Ovary (tissue), 7 donors: ENCODE measurements at regions not wholly inside any gene's neighbourhood (a gene's known extent, or its start where the extent isn't known, plus 50 kb on each side); places are given as distances from the start of the nearest gene placed in this dataset.

Experiments
- DNase-seq, 5 donors: peaks; one replicate each; pipeline ENCODE4 v3.0.0-alpha.2; 2019 to 2020
- H3K27ac ChIP-seq, 2 donors: fragments of 200-600 bp; one replicate each; pipeline versions ENCODE4 v1.5.1 to v1.8.0; 2019 to 2022
- H3K27me3 ChIP-seq: fragments of 200-600 bp; one replicate; pipeline ENCODE4 v1.8.0; 2022
- H3K36me3 ChIP-seq: fragments of 200-600 bp; sonication (generic); one replicate; pipeline ENCODE4 v1.5.1; 2019
- H3K4me1 ChIP-seq: one replicate; pipeline ENCODE4 v1.8.1; 2013; ENCODE audit warnings: mild to moderate bottlenecking, moderate library complexity; ENCODE audit not compliant: insufficient read depth
- H3K4me3 ChIP-seq: fragments of 200-600 bp; sonication (generic); one replicate; pipeline ENCODE4 v1.5.1; 2017
- H3K9me3 ChIP-seq, 2 donors: fragments of 200-600 bp in 1 of 2; sonication (generic) in 1 of 2; one replicate each; pipeline versions ENCODE4 v1.5.1 to v1.8.1; 2013 to 2019; ENCODE audit warnings: mild to moderate bottlenecking in 1 of 2, moderate library complexity in 1 of 2
- CTCF ChIP-seq, 3 donors: fragments of 450-650 bp in 2 of 3; fragments of 200-600 bp in 1 of 3; IDR thresholded peaks; one replicate each; pipeline versions ENCODE4 v1.5.1 to v1.8.0; 2016 to 2022; ENCODE audit warnings: antibody characterized with exemption in 3 of 3, mild to moderate bottlenecking in 1 of 3
- EP300 ChIP-seq: sonication (generic); formaldehyde crosslinking; IDR thresholded peaks from one replicate; pipeline ENCODE4 v1.6.1; 2017; ENCODE audit warnings: antibody characterized with exemption
- POLR2A ChIP-seq: fragments of 450-650 bp; IDR thresholded peaks from one replicate; pipeline ENCODE4 v1.6.1; 2017; ENCODE audit warnings: antibody characterized with exemption, mild to moderate bottlenecking, moderate library complexity
- WGBS, 3 donors: extraction: QIAGEN DNeasy Blood & Tissue Kit in 1 of 3; methylation state at CpG; one replicate each; pipeline versions ENCODE4 v1.1.5 to v1.1.7; 2013 to 2017; 5-methylcytosine and 5-hydroxymethylcytosine counted together
- intact Hi-C, 4 donors: fragments of 100-400 bp; cut with DNase I; formaldehyde crosslinking; loops; one replicate each; pipeline versions ENCODE4 v1.11.0 to v1.15.1; 2022 to 2023
- donor health status: DM: no; HTN: no; CAD: no; lungs with moderate emphysema.
- donor health status: DM: no; HTN: no; CAD: no.
- donor health status: Bipolar disorder and iron deficiency.
- donor health status: DM: no; HTN: no; CAD: no.
- donor health status: DM: yes; HTN: yes; CAD: no.

GRCh38 chr2:157127249-157128012, 130.1 kb upstream of the GALNT5 start:
- no peak overlapping the region for H3K27ac ChIP-seq
- no peak for TF ChIP-seq POLR2A

GRCh38 chr2:157143901-157144300, 113.6 kb upstream of the GALNT5 start:
- no peaks in the 10 kb centered on the region for H3K9me3 ChIP-seq
- no peaks in the 10 kb centered on the region for H3K4me1 ChIP-seq
- no peak for DNase-seq
- intact Hi-C loops, result no loop called here
- no peak overlapping the region for H3K27ac ChIP-seq
- 89 to 95% (median 93%) methylated on average over 4 of the region's 4 CpGs for WGBS, 3 donors
- H3K4me3 ChIP-seq, result no peak overlapping the region
- TF ChIP-seq CTCF (IDR thresholded peaks at IDR 0.05), result no peak
- no peak for TF ChIP-seq POLR2A
- TF ChIP-seq EP300, result no peak
- H3K27me3 ChIP-seq, result no peaks in the 10 kb centered on the region
- no peaks in the 10 kb centered on the region for H3K36me3 ChIP-seq

More at GRCh38 chr2:157127249-157128012, 130.1 kb upstream of the GALNT5 start:
- H3K27me3 ChIP-seq, result no peaks in the 10 kb centered on the region
- intact Hi-C loops, result no loop called here
- no peak for DNase-seq
- H3K4me3 ChIP-seq, result no peak overlapping the region
- H3K4me1 ChIP-seq, result no peaks in the 10 kb centered on the region
- no peaks in the 10 kb centered on the region for H3K36me3 ChIP-seq
- no peaks in the 10 kb centered on the region for H3K9me3 ChIP-seq

- Histone ChIP-seq H3K27ac (no peak overlapping the region), H3K4me1 (no peaks in the 10 kb centered on the region), H3K4me3 (no peak overlapping the region), H3K9me3 (no peaks in the 10 kb centered on the region), H3K27me3 (no peaks in the 10 kb centered on the region), H3K36me3 (no peaks in the 10 kb centered on the region)
- intact Hi-C loops, result no loop called here
- no peak for DNase-seq
- TF ChIP-seq POLR2A (no peak), EP300 (no peak), CTCF (IDR thresholded peaks at IDR 0.05) (no peak)
- 44 to 49% (median 46%) methylated on average over 2 of the region's 2 CpGs for WGBS, 3 donors
These were observed 108.2 kb upstream of the GALNT5 start for GRCh38 chr2:157149270-157149669.

GRCh38 chr2:157150747-157151146, 106.8 kb upstream of the GALNT5 start:
- WGBS, 3 donors, result 75 to 77% (median 77%) methylated on average over 3 of the region's 3 CpGs
- Histone ChIP-seq H3K4me1 (no peaks in the 10 kb centered on the region), H3K27ac (no peak overlapping the region), H3K4me3 (no peak overlapping the region), H3K9me3 (no peaks in the 10 kb centered on the region), H3K36me3 (no peaks in the 10 kb centered on the region), H3K27me3 (no peaks in the 10 kb centered on the region)
- TF ChIP-seq POLR2A (no peak), CTCF (IDR thresholded peaks at IDR 0.05) (no peak), EP300 (no peak)
- intact Hi-C loops, result no loop called here
- DNase-seq, result no peak

GRCh38 chr2:157152362-157152761, 105.1 kb upstream of the GALNT5 start:
- 5 to 19% (median 6%) methylated on average over 1 of the region's 1 CpG for WGBS, 3 donors
- no peaks in the 10 kb centered on the region for H3K9me3 ChIP-seq
- no peak overlapping the region for H3K27ac ChIP-seq
- intact Hi-C loops, result no loop called here
- H3K27me3 ChIP-seq, result no peaks in the 10 kb centered on the region
- DNase-seq, result no peak
- no peaks in the 10 kb centered on the region for H3K4me1 ChIP-seq
- no peaks in the 10 kb centered on the region for H3K36me3 ChIP-seq
- no peak for TF ChIP-seq CTCF (IDR thresholded peaks at IDR 0.05)
- no peak for TF ChIP-seq EP300
- no peak for TF ChIP-seq POLR2A
- H3K4me3 ChIP-seq, result no peak overlapping the region
